ENCODE measurements at regions not wholly inside any gene's neighbourhood (a gene's known extent, or its start where the extent isn't known, plus 50 kb on each side); places are given as distances from the start of the nearest gene placed in this dataset.

GRCh38 chr20:39234520-39235095 lies 272.5 kb downstream of the DHX35 start:
- peak; percentile 57 for DNase-seq

- peak; percentile 32 for DNase-seq
Measured at GRCh38 chr20:39233755-39234154, 271.6 kb downstream of the DHX35 start.

GRCh38 chr20:39227416-39227815 lies 265.3 kb downstream of the DHX35 start:
- peak; percentile 12 for DNase-seq

- DNase-seq, result peak; percentile 42
Measured at GRCh38 chr20:39225978-39226377, 263.8 kb downstream of the DHX35 start.

- DNase-seq, result peak; percentile 34
Measured at GRCh38 chr20:39225536-39225935, 263.4 kb downstream of the DHX35 start.

- no peak for DNase-seq
Measured at GRCh38 chr20:39222101-39222500, 260.0 kb downstream of the DHX35 start.

GRCh38 chr20:39216195-39216594 lies 254.1 kb downstream of the DHX35 start:
- no peak for DNase-seq

- peak; percentile 54 for DNase-seq
Measured at GRCh38 chr20:39214828-39215227, 252.7 kb downstream of the DHX35 start.

- no peak for DNase-seq
Measured at GRCh38 chr20:39213476-39214145, 251.5 kb downstream of the DHX35 start.

GRCh38 chr20:39211060-39211748 lies 249.1 kb downstream of the DHX35 start:
- no peak for DNase-seq

GRCh38 chr20:39210341-39211036 lies 248.3 kb downstream of the DHX35 start:
- DNase-seq, result no peak

- no peak for DNase-seq
Measured at GRCh38 chr20:39206899-39207564, 244.9 kb downstream of the DHX35 start.

- DNase-seq, result no peak
Measured at GRCh38 chr20:39195582-39196021, 233.5 kb downstream of the DHX35 start.

GRCh38 chr20:39190666-39191570 lies 228.8 kb downstream of the DHX35 start:
- peak; percentile 74 for DNase-seq

GRCh38 chr20:39188266-39188765 lies 226.2 kb downstream of the DHX35 start:
- DNase-seq, result no peak

- no peak for DNase-seq
Measured at GRCh38 chr20:39181490-39181889, 219.3 kb downstream of the DHX35 start.

- no peak for DNase-seq
Measured at GRCh38 chr20:39176457-39176856, 214.3 kb downstream of the DHX35 start.

- DNase-seq, result no peak
Measured at GRCh38 chr20:39170896-39171463, 208.8 kb downstream of the DHX35 start.

GRCh38 chr20:39165099-39165498 lies 203.0 kb downstream of the DHX35 start:
- DNase-seq, result no peak

- DNase-seq, result no peak
Measured at GRCh38 chr20:39164642-39165041, 202.5 kb downstream of the DHX35 start.

- no peak for DNase-seq
Measured at GRCh38 chr20:39163993-39164392, 201.8 kb downstream of the DHX35 start.
